Keratinocyte (primary cell): ENCODE measurements at regions not wholly inside any gene's neighbourhood (a gene's known extent, or its start where the extent isn't known, plus 50 kb on each side); places are given as distances from the start of the nearest gene placed in this dataset.

Source experiments
- DNase-seq: peaks from one replicate; pipeline ENCODE4 v3.0.0-alpha.2; 2011; ENCODE audit warnings: low read depth, missing footprints, low spot score
- FAIRE-seq: peaks from 2 replicates; lab custom pipeline; 2011; peaks lifted over from hg19 to GRCh38; lab: Jason Lieb, UNC
- H2AFZ ChIP-seq: 2 replicates; pipeline ENCODE4 v1.6.0; 2012; ENCODE audit warnings: low read length, control low read depth, inconsistent platforms; ENCODE audit not compliant: control insufficient read depth
- H3K27ac ChIP-seq: 2 replicates; pipeline ENCODE4 v1.5.1; 2011; ENCODE audit warnings: low read length; ENCODE audit not compliant: control insufficient read depth, insufficient read depth
- H3K27me3 ChIP-seq: 3 replicates; pipeline ENCODE4 v1.6.0; 2011; ENCODE audit warnings: low read length; ENCODE audit not compliant: control insufficient read depth, insufficient read depth; ENCODE audit errors: extremely low read depth
- H3K36me3 ChIP-seq, 2 experiments: 2 replicates in 1 of 2; 3 replicates in 1 of 2; pipeline ENCODE4 v1.5.1; 2011; ENCODE audit warnings: low read length in 2 of 2, mild to moderate bottlenecking in 1 of 2; ENCODE audit not compliant: control insufficient read depth in 2 of 2, insufficient read depth in 2 of 2; ENCODE audit errors: extremely low read depth in 1 of 2
- H3K4me1 ChIP-seq: 3 replicates; pipeline ENCODE4 v1.5.1; 2011; ENCODE audit warnings: low read length; ENCODE audit not compliant: control insufficient read depth, insufficient read depth; ENCODE audit errors: extremely low read depth
- H3K4me2 ChIP-seq: 3 replicates; pipeline ENCODE4 v1.6.0; 2011; ENCODE audit warnings: low read depth, low read length; ENCODE audit not compliant: control insufficient read depth, insufficient read depth; ENCODE audit errors: extremely low read depth
- H3K4me3 ChIP-seq, 3 experiments: fragments of 200-600 bp in 1 of 3; sonication (generic) in 1 of 3; 2 replicates in 2 of 3; 3 replicates in 1 of 3; pipeline ENCODE4 v1.5.1; 2011 to 2016; ENCODE audit warnings: low read length in 3 of 3, mild to moderate bottlenecking in 3 of 3, control low read depth in 2 of 3, inconsistent platforms in 1 of 3, low read depth in 1 of 3, mixed read lengths in 1 of 3, mixed run types in 1 of 3, moderate library complexity in 1 of 3; ENCODE audit not compliant: control insufficient read depth in 2 of 3, insufficient read depth in 2 of 3; ENCODE audit errors: extremely low read depth in 1 of 3
- H3K79me2 ChIP-seq: 2 replicates; pipeline ENCODE4 v1.6.0; 2012; ENCODE audit warnings: low read length; ENCODE audit not compliant: control insufficient read depth, insufficient read depth
- H3K9ac ChIP-seq: 3 replicates; pipeline ENCODE4 v1.6.0; 2011; ENCODE audit warnings: low read length; ENCODE audit not compliant: control insufficient read depth, insufficient read depth; ENCODE audit errors: extremely low read depth
- H3K9me1 ChIP-seq: 3 replicates; pipeline ENCODE4 v1.6.0; 2011; ENCODE audit warnings: low read length; ENCODE audit not compliant: control insufficient read depth, insufficient read depth; ENCODE audit errors: extremely low read depth
- H3K9me3 ChIP-seq: 2 replicates; pipeline ENCODE4 v1.5.1; 2012; ENCODE audit warnings: low read depth, low read length; ENCODE audit not compliant: control insufficient read depth
- H4K20me1 ChIP-seq: 3 replicates; pipeline ENCODE4 v1.6.0; 2011; ENCODE audit warnings: low read length; ENCODE audit not compliant: control insufficient read depth, insufficient read depth; ENCODE audit errors: extremely low read depth
- EZH2 ChIP-seq: IDR thresholded peaks from one replicate; pipeline ENCODE4 v1.6.1; 2012; ENCODE audit warnings: inconsistent platforms, mild to moderate bottlenecking, low read length, moderate library complexity
- dilution Hi-C: fragments of 300-500 bp; cut with MboI; formaldehyde crosslinking; loops from one replicate; pipeline ENCODE4 v1.7.0; 2020; ENCODE audit warnings: low sequenced_read_pairs; ENCODE audit not compliant: extremely low pct_ligation_motif_present
- TF ChIP-seq, protein P1 (sequence below), 3 experiments: IDR thresholded peaks in 1 of 3; conservative IDR thresholded peaks in 1 of 3; optimal IDR thresholded peaks in 1 of 3; 2 replicates in 2 of 3; 3 replicates in 1 of 3; pipeline versions ENCODE3 to v1.5.1; 2011; ENCODE audit warnings: low read length in 3 of 3, mild to moderate bottlenecking in 3 of 3, moderate library complexity in 2 of 3, control low read depth in 1 of 3, inconsistent platforms in 1 of 3; ENCODE audit not compliant: insufficient read depth in 2 of 3; ENCODE audit errors: extremely low read depth in 1 of 3

DNA sequence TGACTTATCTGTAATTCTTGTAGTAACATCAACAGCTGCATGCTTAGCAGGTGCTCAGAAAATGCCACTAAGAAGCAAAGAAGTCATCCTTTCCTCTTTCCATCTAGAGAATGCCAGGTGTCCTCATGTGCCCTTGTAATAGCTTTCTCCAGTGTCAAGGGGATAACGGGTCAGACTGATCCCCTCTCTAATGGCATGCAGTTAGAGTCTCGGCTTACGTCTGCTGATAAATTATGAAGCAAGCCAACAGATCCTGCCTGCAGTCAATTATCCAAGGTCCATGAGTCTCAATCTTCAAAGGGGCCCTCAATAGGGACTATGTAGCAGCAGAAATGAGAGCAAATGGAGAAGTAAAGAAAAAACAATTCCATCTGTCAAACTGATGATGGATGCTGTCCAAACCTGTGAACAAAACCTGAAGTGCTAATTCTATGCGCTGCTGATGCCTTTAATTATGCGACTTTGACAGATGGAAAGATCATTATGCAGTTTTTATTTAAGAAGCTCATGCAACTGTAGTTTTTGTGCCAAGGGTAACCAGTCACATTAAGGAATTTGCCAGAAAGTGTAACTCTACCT, 162.8 kb upstream of the PEX5L start:
- Histone ChIP-seq H4K20me1 (no peaks in the 10 kb centered on the region), H2AFZ (no peak overlapping the region), H3K4me3 (no peak overlapping the region), H3K4me1 (no peaks in the 10 kb centered on the region), H3K36me3 (no peaks in the 10 kb centered on the region), H3K4me2 (no peak overlapping the region), H3K27ac (no peak overlapping the region), H3K9ac (no peak overlapping the region), H3K27me3 (no peaks in the 10 kb centered on the region), H3K9me1 (no peaks in the 10 kb centered on the region), H3K79me2 (no peaks in the 10 kb centered on the region), H3K9me3 (no peaks in the 10 kb centered on the region)
- FAIRE-seq (no peak), DNase-seq (no peak)
- no peak for TF ChIP-seq EZH2
- TF ChIP-seq, protein P1, sequence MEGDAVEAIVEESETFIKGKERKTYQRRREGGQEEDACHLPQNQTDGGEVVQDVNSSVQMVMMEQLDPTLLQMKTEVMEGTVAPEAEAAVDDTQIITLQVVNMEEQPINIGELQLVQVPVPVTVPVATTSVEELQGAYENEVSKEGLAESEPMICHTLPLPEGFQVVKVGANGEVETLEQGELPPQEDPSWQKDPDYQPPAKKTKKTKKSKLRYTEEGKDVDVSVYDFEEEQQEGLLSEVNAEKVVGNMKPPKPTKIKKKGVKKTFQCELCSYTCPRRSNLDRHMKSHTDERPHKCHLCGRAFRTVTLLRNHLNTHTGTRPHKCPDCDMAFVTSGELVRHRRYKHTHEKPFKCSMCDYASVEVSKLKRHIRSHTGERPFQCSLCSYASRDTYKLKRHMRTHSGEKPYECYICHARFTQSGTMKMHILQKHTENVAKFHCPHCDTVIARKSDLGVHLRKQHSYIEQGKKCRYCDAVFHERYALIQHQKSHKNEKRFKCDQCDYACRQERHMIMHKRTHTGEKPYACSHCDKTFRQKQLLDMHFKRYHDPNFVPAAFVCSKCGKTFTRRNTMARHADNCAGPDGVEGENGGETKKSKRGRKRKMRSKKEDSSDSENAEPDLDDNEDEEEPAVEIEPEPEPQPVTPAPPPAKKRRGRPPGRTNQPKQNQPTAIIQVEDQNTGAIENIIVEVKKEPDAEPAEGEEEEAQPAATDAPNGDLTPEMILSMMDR (optimal IDR thresholded peaks at IDR 0.05 in 1 of 3, IDR thresholded peaks at IDR 0.05 in 1 of 3, conservative IDR thresholded peaks at IDR 0.05 in 1 of 3; ENCODE audit: extremely low read depth in 1 of 3, insufficient read depth in 2 of 3, low read length in 3 of 3), result no peak
- dilution Hi-C loops, result no loop called here

DNA sequence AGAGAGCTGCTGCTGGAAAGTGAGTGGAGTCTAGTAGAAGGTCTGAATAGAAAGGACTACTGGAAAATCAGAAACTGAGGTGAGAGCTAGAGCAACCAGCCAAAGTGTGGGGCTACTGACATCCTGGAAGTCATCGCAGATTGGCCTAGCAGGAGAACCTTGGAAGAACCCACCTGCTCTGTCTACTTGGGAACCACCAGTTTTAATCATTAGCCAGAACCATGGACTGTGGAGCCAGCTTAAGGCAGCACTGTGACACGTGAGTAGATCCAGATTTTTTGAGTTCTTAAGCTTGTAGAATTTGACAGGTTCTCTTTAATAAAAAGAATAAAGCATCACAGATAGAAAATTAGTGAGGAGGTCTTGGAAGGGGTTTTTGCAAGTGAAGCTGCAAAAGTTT, 179.1 kb upstream of the PEX5L start:
- FAIRE-seq, result no peak
- TF ChIP-seq, protein P1 (optimal IDR thresholded peaks at IDR 0.05 in 1 of 3, IDR thresholded peaks at IDR 0.05 in 1 of 3, conservative IDR thresholded peaks at IDR 0.05 in 1 of 3; ENCODE audit: extremely low read depth in 1 of 3, insufficient read depth in 2 of 3, low read length in 3 of 3), result no peak
- no peak for TF ChIP-seq EZH2
- Histone ChIP-seq H3K36me3 (no peaks in the 10 kb centered on the region), H3K9ac (no peak overlapping the region), H3K4me1 (no peaks in the 10 kb centered on the region), H3K4me3 (no peak overlapping the region), H2AFZ (no peak overlapping the region), H4K20me1 (no peaks in the 10 kb centered on the region), H3K9me3 (no peaks in the 10 kb centered on the region), H3K4me2 (no peak overlapping the region), H3K27me3 (no peaks in the 10 kb centered on the region), H3K27ac (no peak overlapping the region), H3K9me1 (no peaks in the 10 kb centered on the region), H3K79me2 (no peaks in the 10 kb centered on the region)
- no peak for DNase-seq
- dilution Hi-C loops, result no loop called here
